ENCODE measurements at regions not wholly inside any gene's neighbourhood (a gene's known extent, or its start where the extent isn't known, plus 50 kb on each side); places are given as distances from the start of the nearest gene placed in this dataset.
A peak's percentile ranks its signal among the peaks of the same experiment; 100 is the strongest.

- DNase-seq (ENCODE audit: low read depth, low spot score) = no peak
Observed at GRCh38 chr13:87872813-87873212, 201.6 kb downstream of the SLITRK5 start.

- no peak for DNase-seq (ENCODE audit: low read depth, low spot score)
Observed at GRCh38 chr13:87877477-87877876, 206.3 kb downstream of the SLITRK5 start.

- DNase-seq (ENCODE audit: low read depth, low spot score) = no peak
Observed at GRCh38 chr13:87878706-87879105, 207.5 kb downstream of the SLITRK5 start.

GRCh38 chr13:87884884-87885283 lies 213.7 kb downstream of the SLITRK5 start:
- DNase-seq (ENCODE audit: low read depth, low spot score) = peak; percentile 35

GRCh38 chr13:87887459-87888123 lies 216.4 kb downstream of the SLITRK5 start:
- no peak for DNase-seq (ENCODE audit: low read depth, low spot score)

GRCh38 chr13:87889254-87889653 lies 218.1 kb downstream of the SLITRK5 start:
- DNase-seq (ENCODE audit: low read depth, low spot score) = no peak

- DNase-seq (ENCODE audit: low read depth, low spot score) = no peak
Observed at GRCh38 chr13:87893186-87893585, 222.0 kb downstream of the SLITRK5 start.

GRCh38 chr13:87894059-87894458 lies 222.9 kb downstream of the SLITRK5 start:
- DNase-seq (ENCODE audit: low read depth, low spot score) = no peak

- no peak for DNase-seq (ENCODE audit: low read depth, low spot score)
Observed at GRCh38 chr13:87903553-87903952, 232.4 kb downstream of the SLITRK5 start.

GRCh38 chr13:87906411-87906810 lies 235.2 kb downstream of the SLITRK5 start:
- no peak for DNase-seq (ENCODE audit: low read depth, low spot score)

- no peak for DNase-seq (ENCODE audit: low read depth, low spot score)
Observed at GRCh38 chr13:87907202-87907601, 236.0 kb downstream of the SLITRK5 start.

GRCh38 chr13:87919956-87920355 lies 248.8 kb downstream of the SLITRK5 start:
- DNase-seq (ENCODE audit: low read depth, low spot score) = no peak

GRCh38 chr13:87923753-87924152 lies 252.6 kb downstream of the SLITRK5 start:
- DNase-seq (ENCODE audit: low read depth, low spot score) = no peak

GRCh38 chr13:87925006-87925405 lies 253.8 kb downstream of the SLITRK5 start:
- no peak for DNase-seq (ENCODE audit: low read depth, low spot score)

GRCh38 chr13:87940776-87941175 lies 269.6 kb downstream of the SLITRK5 start:
- no peak for DNase-seq (ENCODE audit: low read depth, low spot score)

- no peak for DNase-seq (ENCODE audit: low read depth, low spot score)
Observed at GRCh38 chr13:87941226-87941625, 270.1 kb downstream of the SLITRK5 start.

- no peak for DNase-seq (ENCODE audit: low read depth, low spot score)
Observed at GRCh38 chr13:87942205-87942604, 271.0 kb downstream of the SLITRK5 start.

- DNase-seq (ENCODE audit: low read depth, low spot score) = no peak
Observed at GRCh38 chr13:87944038-87944437, 272.9 kb downstream of the SLITRK5 start.

- DNase-seq (ENCODE audit: low read depth, low spot score) = no peak
Observed at GRCh38 chr13:87952377-87952776, 281.2 kb downstream of the SLITRK5 start.

GRCh38 chr13:87953381-87953780 lies 282.2 kb downstream of the SLITRK5 start:
- DNase-seq (ENCODE audit: low read depth, low spot score) = no peak

- no peak for DNase-seq (ENCODE audit: low read depth, low spot score)
Observed at GRCh38 chr13:87954091-87954490, 282.9 kb downstream of the SLITRK5 start.

- DNase-seq (ENCODE audit: low read depth, low spot score) = no peak
Observed at GRCh38 chr13:87961546-87961945, 290.4 kb downstream of the SLITRK5 start.

- DNase-seq (ENCODE audit: low read depth, low spot score) = no peak
Observed at GRCh38 chr13:87972568-87972967, 301.4 kb downstream of the SLITRK5 start.

- no peak for DNase-seq (ENCODE audit: low read depth, low spot score)
Observed at GRCh38 chr13:87975035-87975434, 303.9 kb downstream of the SLITRK5 start.
